IMR-90 (cell line): ENCODE measurements at regions not wholly inside any gene's neighbourhood (a gene's known extent, or its start where the extent isn't known, plus 50 kb on each side); places are given as distances from the start of the nearest gene placed in this dataset.
A peak's percentile ranks its signal among the peaks of the same experiment; 100 is the strongest.

Experiments used
- ATAC-seq: fragments of 200-7000 bp; cut with Tn5 transposase; 2 replicates; pipeline ENCODE4 v1.9.1; 2020; ENCODE audit warnings: low read depth, mild to moderate bottlenecking, moderate library complexity
- BruUV-seq: library from RNA; stranded (reverse); fragments of 400-500 nt; replicated peaks from 2 replicates; lab custom pipeline; 2021; lab: Mats Ljungman, UMichigan
- CTCF ChIA-PET: fragments of 300-600 bp; formaldehyde crosslinking; extraction: SDS; loops from one replicate; lab custom pipeline; 2021; ENCODE audit warnings: antibody characterized with exemption; lab: Yijun Ruan, JAX
- POLR2A ChIA-PET: fragments of 300-600 bp; sonication (Branson Sonifier 250); formaldehyde crosslinking; loops from one replicate; lab custom pipeline; 2022; ENCODE audit warnings: antibody characterized with exemption; ENCODE audit not compliant: unreplicated experiment; lab: Charles Lee
- DNase-seq: peaks from one replicate; pipeline ENCODE4 v3.0.0; 2013
- H2AFZ ChIP-seq: replicated peaks from 2 replicates; pipeline ENCODE3; 2013; ENCODE audit warnings: low read length, mild to moderate bottlenecking; ENCODE audit not compliant: poor library complexity
- H2AK5ac ChIP-seq: 2 replicates; pipeline ENCODE4 v1.6.1; 2013; ENCODE audit warnings: low read depth, low read length, inconsistent platforms
- H2AK9ac ChIP-seq: replicated peaks from 2 replicates; pipeline ENCODE3; 2013; ENCODE audit warnings: mild to moderate bottlenecking, low read depth, low read length, moderate library complexity; ENCODE audit not compliant: poor library complexity
- H2BK120ac ChIP-seq: 2 replicates; pipeline ENCODE4 v1.6.1; 2013; ENCODE audit warnings: low read depth, low read length, inconsistent platforms
- H2BK15ac ChIP-seq: 3 replicates; pipeline ENCODE4 v1.6.1; 2013; ENCODE audit warnings: low read depth, low read length, inconsistent platforms
- H2BK20ac ChIP-seq: 2 replicates; pipeline ENCODE4 v1.6.1; 2013; ENCODE audit warnings: low read depth, mild to moderate bottlenecking, inconsistent platforms, low read length, moderate library complexity
- H2BK5ac ChIP-seq: 2 replicates; pipeline ENCODE4 v1.6.1; 2013; ENCODE audit warnings: mild to moderate bottlenecking, low read depth, low read length, inconsistent platforms; ENCODE audit not compliant: poor library complexity, severe bottlenecking
- H3K14ac ChIP-seq: replicated peaks from 2 replicates; pipeline ENCODE4 v1.6.1; 2013; ENCODE audit warnings: low read depth, low read length, inconsistent platforms
- H3K18ac ChIP-seq: 2 replicates; pipeline ENCODE4 v1.6.1; 2013; ENCODE audit warnings: low read depth, low read length, control low read depth
- H3K23ac ChIP-seq: 2 replicates; pipeline ENCODE4 v1.6.1; 2013; ENCODE audit warnings: low read depth, low read length, inconsistent platforms
- H3K27ac ChIP-seq: 2 replicates; pipeline ENCODE4 v1.5.1; 2013; ENCODE audit warnings: mild to moderate bottlenecking, control low read depth, low read length; ENCODE audit not compliant: insufficient read depth
- H3K27me3 ChIP-seq: 2 replicates; pipeline ENCODE4 v1.6.1; 2013; ENCODE audit warnings: low read length; ENCODE audit not compliant: control insufficient read depth, insufficient read depth
- H3K36me3 ChIP-seq: 2 replicates; pipeline ENCODE4 v1.6.1; 2013; ENCODE audit warnings: low read length, mixed read lengths; ENCODE audit not compliant: control insufficient read depth, insufficient read depth
- H3K4ac ChIP-seq: 2 replicates; pipeline ENCODE4 v1.6.1; 2013; ENCODE audit warnings: low read depth, low read length, inconsistent platforms
- H3K4me1 ChIP-seq: 2 replicates; pipeline ENCODE4 v1.6.1; 2013; ENCODE audit warnings: low read length, mixed read lengths; ENCODE audit not compliant: control insufficient read depth, insufficient read depth
- H3K4me2 ChIP-seq: 2 replicates; pipeline ENCODE4 v1.6.1; 2013; ENCODE audit warnings: low read depth, mild to moderate bottlenecking, control low read depth, low read length, moderate library complexity
- H3K4me3 ChIP-seq: 2 replicates; pipeline ENCODE4 v1.5.1; 2013; ENCODE audit warnings: low read depth, mild to moderate bottlenecking, control low read depth, low read length, moderate library complexity; ENCODE audit not compliant: insufficient read depth
- H3K56ac ChIP-seq: 2 replicates; pipeline ENCODE4 v1.6.1; 2013; ENCODE audit warnings: low read length, inconsistent platforms; ENCODE audit not compliant: insufficient read depth; ENCODE audit errors: extremely low read depth
- H3K79me1 ChIP-seq, 2 experiments: 2 replicates each; pipeline ENCODE4 v1.6.1; 2013; ENCODE audit warnings: low read length in 2 of 2, inconsistent platforms in 1 of 2, low read depth in 1 of 2
- H3K9ac ChIP-seq: 2 replicates; pipeline ENCODE4 v1.6.1; 2013; ENCODE audit warnings: low read depth, low read length, control low read depth
- H3K9me1 ChIP-seq: 2 replicates; pipeline ENCODE4 v1.6.1; 2013; ENCODE audit warnings: low read length, inconsistent platforms; ENCODE audit not compliant: insufficient read depth
- H3K9me3 ChIP-seq: 2 replicates; pipeline ENCODE4 v1.6.1; 2013; ENCODE audit warnings: low read length; ENCODE audit not compliant: control insufficient read depth, insufficient read depth
- H4K20me1 ChIP-seq: 2 replicates; pipeline ENCODE4 v1.6.1; 2013; ENCODE audit warnings: low read length, inconsistent platforms; ENCODE audit not compliant: insufficient read depth
- H4K5ac ChIP-seq: 2 replicates; pipeline ENCODE4 v1.6.1; 2013; ENCODE audit warnings: mild to moderate bottlenecking, low read depth, low read length, control low read depth
- H4K8ac ChIP-seq, 2 experiments: 2 replicates each; pipeline ENCODE4 v1.6.1; 2013; ENCODE audit warnings: low read depth in 2 of 2, low read length in 2 of 2, control low read depth in 1 of 2, inconsistent platforms in 1 of 2
- H4K91ac ChIP-seq: 2 replicates; pipeline ENCODE4 v1.6.1; 2013; ENCODE audit warnings: low read depth, low read length, inconsistent platforms; ENCODE audit not compliant: insufficient read depth
- MAFK ChIP-seq: IDR thresholded peaks from 2 replicates; pipeline ENCODE4 v1.6.1; 2012; ENCODE audit warnings: low read depth, low read length, improper control_type of control experiment
- RAD21 ChIP-seq: IDR thresholded peaks from 2 replicates; pipeline ENCODE4 v1.6.1; 2012; ENCODE audit warnings: low read length, improper control_type of control experiment
- WGBS, 2 experiments: methylation state at CpG; one replicate each; pipeline versions ENCODE4 v1.1.5 to v1.1.7; 2013; ENCODE audit warnings: missing lambda C conversion rate in 2 of 2; ENCODE audit not compliant: insufficient read length in 1 of 2; ENCODE audit errors: extremely low coverage in 2 of 2; 5-methylcytosine and 5-hydroxymethylcytosine counted together
- dilution Hi-C: fragments of 300-500 bp; cut with HindIII; formaldehyde crosslinking; loops from one replicate; pipeline ENCODE4 v1.14.3; 2018; ENCODE audit warnings: low sequenced_read_pairs; ENCODE audit not compliant: unreplicated experiment
- in situ Hi-C: fragments of 300-500 bp; cut with MboI; formaldehyde crosslinking; loops from 3 replicates; pipeline ENCODE4 v1.14.3; 2019; ENCODE audit warnings: low sequenced_read_pairs, inconsistent platforms, mixed read lengths
- intact Hi-C: fragments of 100-400 bp; cut with micrococcal nuclease; formaldehyde crosslinking; loops from 2 replicates; pipeline ENCODE4 v1.10.0; 2022

DNA sequence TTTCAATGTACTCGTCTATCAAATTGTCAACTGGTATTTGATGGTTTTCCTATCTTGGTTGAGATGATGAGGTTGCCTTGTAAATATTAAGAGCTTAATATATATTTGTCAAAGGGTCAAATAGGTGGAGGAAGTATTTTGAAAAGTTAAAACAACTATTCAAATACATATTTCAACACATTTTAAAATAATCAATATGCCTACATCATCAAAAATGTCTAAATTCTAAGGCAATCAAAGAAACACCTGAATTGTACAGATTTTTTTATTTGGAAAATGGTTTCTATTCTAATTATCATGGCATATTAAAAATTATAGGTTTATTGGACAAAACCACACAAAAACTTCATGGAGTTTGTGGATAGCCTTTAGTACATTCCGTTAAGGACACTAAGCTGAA lies 461.4 kb upstream of the ONECUT1 start:
- H4K8ac ChIP-seq: no peak overlapping the region
- intact Hi-C loops: no loop called here
- no peak overlapping the region for H4K91ac ChIP-seq
- H2AK5ac ChIP-seq: no peak overlapping the region
- WGBS, 2 experiments: 20% methylated on average over 1 of the region's 2 CpGs; no CpG with 5 or more reads in 1 of the 2 experiments
- H2AFZ ChIP-seq: no peak overlapping the region
- BruUV-seq: no TSS peak
- H3K27me3 ChIP-seq: no peaks in the 10 kb centered on the region
- no peak overlapping the region for H2BK120ac ChIP-seq
- H3K9ac ChIP-seq: no peak overlapping the region
- POLR2A ChIA-PET: no interaction called here
- H4K20me1 ChIP-seq: no peaks in the 10 kb centered on the region
- no peaks in the 10 kb centered on the region for H3K79me1 ChIP-seq
- DNase-seq (no peak), ATAC-seq (no peak)
- H3K4me3 ChIP-seq: no peak overlapping the region
- H3K9me3 ChIP-seq: peaks cover 21% of the 10 kb centered on the region
- no peak overlapping the region for H2BK15ac ChIP-seq
- no peak overlapping the region for H3K14ac ChIP-seq
- H3K4ac ChIP-seq: no peak overlapping the region
- H3K18ac ChIP-seq: no peak overlapping the region
- H3K4me1 ChIP-seq: no peaks in the 10 kb centered on the region
- H3K9me1 ChIP-seq: no peaks in the 10 kb centered on the region
- TF ChIP-seq MAFK (0 out of 2 replicates have a peak, but pooled peaks have one; percentile 35), RAD21 (no peak)
- H3K4me2 ChIP-seq: no peak overlapping the region
- no peak overlapping the region for H2BK5ac ChIP-seq
- H3K23ac ChIP-seq: no peak overlapping the region
- no peak overlapping the region for H3K27ac ChIP-seq
- H4K5ac ChIP-seq: no peak overlapping the region
- no peaks in the 10 kb centered on the region for H3K36me3 ChIP-seq
- CTCF ChIA-PET: no interaction called here
- in situ Hi-C loops: no loop called here
- H2AK9ac ChIP-seq: no peak overlapping the region
- no peak overlapping the region for H2BK20ac ChIP-seq
- H3K56ac ChIP-seq: no peak overlapping the region
- dilution Hi-C loops: no loop called here
